SJSA1 (cell line): ENCODE measurements at regions not wholly inside any gene's neighbourhood (a gene's known extent, or its start where the extent isn't known, plus 50 kb on each side); places are given as distances from the start of the nearest gene placed in this dataset.

Source experiments
- DNase-seq, 2 experiments: peaks; one replicate each; pipeline ENCODE4 v3.0.0-alpha.2; 2015 to 2020; ENCODE audit warnings: low spot score in 2 of 2, low read depth in 1 of 2
- H3K27ac ChIP-seq: fragments of 250-450 bp; sonication (Bioruptor Pico); 2 replicates; pipeline ENCODE4 v1.5.1; 2020; ENCODE audit warnings: mild to moderate bottlenecking, moderate library complexity
- H3K27me3 ChIP-seq: fragments of 250-450 bp; sonication (Bioruptor Pico); replicated peaks from 2 replicates; pipeline ENCODE4 v1.5.1; 2020; ENCODE audit warnings: mild to moderate bottlenecking, moderate library complexity
- H3K36me3 ChIP-seq: fragments of 250-450 bp; sonication (Bioruptor Pico); 2 replicates; pipeline ENCODE4 v1.5.1; 2020; ENCODE audit warnings: mild to moderate bottlenecking
- H3K4me1 ChIP-seq: fragments of 250-450 bp; sonication (Bioruptor Pico); replicated peaks from 2 replicates; pipeline ENCODE4 v1.6.1; 2021; ENCODE audit warnings: mild to moderate bottlenecking
- H3K4me3 ChIP-seq: fragments of 250-450 bp; sonication (Bioruptor Pico); 2 replicates; pipeline ENCODE4 v1.5.1; 2020; ENCODE audit warnings: mild to moderate bottlenecking
- H3K9me3 ChIP-seq: fragments of 250-450 bp; sonication (Bioruptor Pico); replicated peaks from 2 replicates; pipeline ENCODE4 v1.5.1; 2020; ENCODE audit warnings: mild to moderate bottlenecking

DNA sequence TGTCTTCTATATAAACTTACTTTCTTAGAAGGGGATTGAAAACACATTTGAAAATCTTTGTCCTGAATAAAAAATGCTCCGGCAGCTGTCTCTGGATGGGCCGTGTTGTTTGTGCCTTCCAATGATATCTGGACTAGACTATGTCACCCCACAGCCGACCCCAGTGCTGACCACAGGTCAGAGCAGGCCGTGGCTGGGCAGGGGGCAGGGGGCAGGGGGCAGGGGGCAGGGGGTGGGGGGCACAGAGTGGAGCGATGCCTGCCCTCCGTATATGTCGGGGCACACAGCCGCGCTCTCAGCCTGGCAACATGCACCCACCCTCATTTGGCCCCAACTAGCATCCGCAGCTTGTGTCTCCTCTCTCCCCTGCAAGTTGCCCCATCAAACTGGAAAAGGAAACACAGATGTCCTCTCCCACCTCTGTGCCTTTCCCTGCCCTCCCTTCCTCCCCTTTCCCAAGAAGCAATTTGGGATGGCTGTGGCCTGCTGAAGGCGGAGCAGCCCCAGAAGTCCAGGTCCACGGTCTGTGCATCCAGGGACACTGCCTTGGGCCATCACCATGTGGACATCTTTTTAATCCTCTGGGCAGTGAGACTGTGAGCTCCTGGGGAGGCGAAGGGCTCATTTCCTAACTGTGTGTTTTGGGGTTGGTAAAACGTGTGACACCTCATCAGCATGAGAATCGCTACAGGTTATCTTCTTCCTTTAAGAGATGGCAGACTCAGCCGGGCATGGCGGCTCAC is 295.7 kb upstream of the RTL1 start:
- H3K27ac ChIP-seq, result no peak overlapping the region
- H3K4me1 ChIP-seq, result no peaks in the 10 kb centered on the region
- H3K9me3 ChIP-seq, result no peaks in the 10 kb centered on the region
- H3K27me3 ChIP-seq, result no peaks in the 10 kb centered on the region
- no peak overlapping the region for H3K4me3 ChIP-seq
- H3K36me3 ChIP-seq, result no peaks in the 10 kb centered on the region
- DNase-seq, result peak in 1 of 2 experiments; percentile 19

- Histone ChIP-seq H3K4me3 (no peak overlapping the region), H3K4me1 (no peaks in the 10 kb centered on the region), H3K36me3 (no peaks in the 10 kb centered on the region), H3K9me3 (no peaks in the 10 kb centered on the region), H3K27ac (no peak overlapping the region), H3K27me3 (no peaks in the 10 kb centered on the region)
- peak in 1 of 2 experiments; percentile 26 for DNase-seq
Observed at GRCh38 chr14:101200008-101200649, 296.6 kb upstream of the RTL1 start.

DNA sequence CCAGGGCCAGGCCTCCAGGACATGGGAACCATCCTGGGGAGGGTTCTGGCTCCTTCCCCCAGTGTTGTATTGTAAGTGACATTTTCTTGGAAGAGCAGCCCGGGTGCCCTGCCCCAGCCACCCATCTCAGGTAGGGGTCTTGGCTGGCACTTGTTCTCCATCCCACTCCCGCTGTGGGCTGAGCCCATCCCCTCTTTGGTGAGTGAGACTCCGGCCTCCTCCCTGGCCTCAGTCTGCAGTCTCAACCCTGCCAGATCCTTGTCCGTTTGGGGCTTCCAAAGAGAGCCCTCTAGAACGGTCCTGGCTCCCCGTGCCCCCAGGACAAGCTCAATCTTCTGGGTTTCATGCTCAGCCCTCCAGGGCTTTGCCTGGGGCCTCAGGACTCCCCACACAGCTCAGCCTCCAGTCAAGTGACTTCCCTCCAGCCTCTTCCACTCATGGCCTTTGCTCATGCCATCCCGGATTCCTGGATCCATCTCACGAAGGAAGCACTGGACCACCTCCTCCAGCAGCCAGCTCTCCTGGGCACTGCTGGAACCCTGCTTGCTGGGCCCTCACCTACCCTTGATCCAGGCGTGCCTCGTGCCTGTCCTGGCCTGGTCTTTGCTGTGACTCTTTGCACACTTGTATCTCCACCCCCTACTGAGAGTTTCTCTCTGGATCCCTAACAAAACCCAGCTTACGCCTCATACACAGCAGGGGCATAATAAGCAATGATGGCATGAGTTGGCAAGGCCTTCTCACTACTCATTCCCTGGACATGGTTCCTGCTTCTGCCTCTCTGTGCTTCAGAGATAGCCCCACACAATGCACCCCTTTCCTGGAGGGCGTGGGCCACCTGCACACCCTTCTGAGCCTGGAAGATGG is 297.4 kb upstream of the RTL1 start:
- DNase-seq, result peak in 1 of 2 experiments; percentile 21
- Histone ChIP-seq H3K27me3 (no peaks in the 10 kb centered on the region), H3K27ac (no peak overlapping the region), H3K9me3 (no peaks in the 10 kb centered on the region), H3K36me3 (no peaks in the 10 kb centered on the region), H3K4me3 (no peak overlapping the region), H3K4me1 (no peaks in the 10 kb centered on the region)

- Histone ChIP-seq H3K27me3 (no peaks in the 10 kb centered on the region), H3K4me1 (no peaks in the 10 kb centered on the region), H3K9me3 (no peaks in the 10 kb centered on the region), H3K36me3 (no peaks in the 10 kb centered on the region), H3K27ac (no peak overlapping the region), H3K4me3 (no peak overlapping the region)
- DNase-seq, result peak in 1 of 2 experiments; percentile 18
Observed at GRCh38 chr14:101201535-101202151, 298.1 kb upstream of the RTL1 start.

GRCh38 chr14:101202627-101203404 is 299.3 kb upstream of the RTL1 start:
- Histone ChIP-seq H3K27me3 (no peaks in the 10 kb centered on the region), H3K4me1 (no peaks in the 10 kb centered on the region), H3K9me3 (no peaks in the 10 kb centered on the region), H3K36me3 (no peaks in the 10 kb centered on the region), H3K27ac (no peak overlapping the region), H3K4me3 (no peak overlapping the region)
- DNase-seq, result peak in 1 of 2 experiments; percentile 22

GRCh38 chr14:101206556-101206955 is 303.0 kb upstream of the RTL1 start:
- DNase-seq, result no peak
- Histone ChIP-seq H3K27ac (no peak overlapping the region), H3K9me3 (no peaks in the 10 kb centered on the region)

DNA sequence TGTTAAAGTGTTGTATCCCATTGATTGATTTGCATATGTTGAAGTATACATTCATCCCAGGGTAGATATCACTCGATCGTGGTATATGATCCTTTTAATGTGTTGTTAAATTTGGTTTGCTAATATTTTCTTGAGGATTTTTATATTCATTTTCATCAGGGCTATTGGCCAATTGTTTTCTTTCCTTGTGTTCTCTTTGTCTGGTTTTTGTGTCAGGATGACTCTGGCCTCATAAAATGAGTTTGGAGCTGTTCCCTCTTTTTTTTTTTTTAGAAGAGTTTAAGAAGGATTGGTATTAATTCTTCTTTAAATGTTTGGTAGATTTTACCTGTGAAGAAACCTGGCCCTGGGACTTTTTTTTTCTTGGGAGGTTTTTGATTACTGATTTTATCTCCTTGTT is 303.5 kb upstream of the RTL1 start:
- no peaks in the 10 kb centered on the region for H3K4me1 ChIP-seq
- no peak for DNase-seq
- no peaks in the 10 kb centered on the region for H3K36me3 ChIP-seq
- H3K27ac ChIP-seq, result no peak overlapping the region
- H3K9me3 ChIP-seq, result no peaks in the 10 kb centered on the region
- no peaks in the 10 kb centered on the region for H3K27me3 ChIP-seq
- no peak overlapping the region for H3K4me3 ChIP-seq

More at GRCh38 chr14:101206556-101206955, 303.0 kb upstream of the RTL1 start:
- Histone ChIP-seq H3K36me3 (no peaks in the 10 kb centered on the region), H3K4me1 (no peaks in the 10 kb centered on the region), H3K27me3 (no peaks in the 10 kb centered on the region), H3K4me3 (no peak overlapping the region)

- H3K27ac ChIP-seq, result no peak overlapping the region
- H3K4me1 ChIP-seq, result no peaks in the 10 kb centered on the region
- H3K36me3 ChIP-seq, result no peaks in the 10 kb centered on the region
- no peaks in the 10 kb centered on the region for H3K9me3 ChIP-seq
- no peaks in the 10 kb centered on the region for H3K27me3 ChIP-seq
- H3K4me3 ChIP-seq, result no peak overlapping the region
- no peak for DNase-seq
Observed at GRCh38 chr14:101207897-101208296, 304.4 kb upstream of the RTL1 start.

- no peak overlapping the region for H3K4me3 ChIP-seq
- no peaks in the 10 kb centered on the region for H3K27me3 ChIP-seq
- H3K9me3 ChIP-seq, result no peaks in the 10 kb centered on the region
- H3K36me3 ChIP-seq, result no peaks in the 10 kb centered on the region
- no peak for DNase-seq
- H3K4me1 ChIP-seq, result no peaks in the 10 kb centered on the region
- no peak overlapping the region for H3K27ac ChIP-seq
Observed at GRCh38 chr14:101209594-101209993, 306.1 kb upstream of the RTL1 start.

- Histone ChIP-seq H3K9me3 (no peaks in the 10 kb centered on the region), H3K4me1 (no peaks in the 10 kb centered on the region), H3K4me3 (no peak overlapping the region), H3K27ac (no peak overlapping the region), H3K27me3 (no peaks in the 10 kb centered on the region), H3K36me3 (no peaks in the 10 kb centered on the region)
- no peak for DNase-seq
Observed at GRCh38 chr14:101215266-101215665, 311.7 kb upstream of the RTL1 start.

DNA sequence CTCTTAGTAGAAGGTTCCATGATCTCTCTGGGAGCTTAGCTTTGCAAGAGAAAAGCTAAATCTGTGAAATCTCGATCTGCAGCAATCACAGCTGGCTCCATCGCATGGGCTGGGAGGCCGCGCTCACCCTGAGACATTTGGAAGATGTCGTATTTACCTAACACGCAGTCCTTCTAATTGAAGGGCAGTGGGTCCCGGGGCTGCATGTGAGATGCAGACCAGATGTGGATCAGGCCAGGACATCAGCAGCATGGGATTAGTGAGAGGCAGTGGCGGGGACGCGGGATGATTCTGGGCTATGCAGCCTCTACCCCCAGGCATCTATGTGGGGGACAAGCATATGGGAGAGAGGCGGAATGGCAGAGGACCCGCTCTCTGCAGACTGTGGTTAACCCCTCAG is 312.4 kb upstream of the RTL1 start:
- no peak overlapping the region for H3K4me3 ChIP-seq

DNA sequence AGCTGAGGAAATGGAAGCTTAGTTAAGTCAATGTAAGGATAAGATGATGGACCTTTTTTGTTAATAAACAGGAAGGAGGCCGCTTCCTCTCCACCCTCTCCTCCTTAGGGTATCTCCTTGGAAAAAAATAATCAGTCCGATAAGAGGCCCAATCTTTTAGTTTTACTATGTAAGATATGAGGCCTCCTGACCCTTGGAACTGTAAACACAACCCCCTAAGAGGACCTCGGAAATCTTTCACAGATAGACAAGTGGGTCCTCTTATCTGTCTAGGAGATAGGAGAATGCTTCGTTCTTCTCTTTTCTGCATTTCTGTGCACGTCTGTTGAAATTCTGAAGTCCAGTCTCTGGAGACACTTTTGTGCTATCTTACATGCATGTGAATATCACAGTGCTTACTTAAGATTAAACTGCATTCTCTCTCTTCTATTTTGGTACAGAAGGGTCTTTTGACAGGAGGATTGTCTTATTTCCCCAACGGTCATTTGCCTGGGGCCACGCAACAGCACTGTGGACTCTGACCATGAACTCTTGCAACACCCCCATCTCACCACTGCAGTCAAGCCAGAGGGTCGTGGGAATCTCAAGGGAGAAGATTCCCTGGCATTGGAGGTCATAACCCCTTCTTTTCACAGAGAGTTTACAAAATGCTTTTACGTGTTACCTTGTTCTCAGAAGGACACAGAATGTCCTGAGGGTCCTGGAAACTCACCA is 313.0 kb upstream of the RTL1 start:
- no peaks in the 10 kb centered on the region for H3K36me3 ChIP-seq
- DNase-seq, result no peak
- no peaks in the 10 kb centered on the region for H3K27me3 ChIP-seq
- no peaks in the 10 kb centered on the region for H3K9me3 ChIP-seq
- no peak overlapping the region for H3K27ac ChIP-seq
- H3K4me3 ChIP-seq, result no peak overlapping the region
- no peaks in the 10 kb centered on the region for H3K4me1 ChIP-seq

More for the DNA sequence above, 312.4 kb upstream of the RTL1 start:
- no peak for DNase-seq
- H3K27ac ChIP-seq, result no peak overlapping the region
- H3K9me3 ChIP-seq, result no peaks in the 10 kb centered on the region
- no peaks in the 10 kb centered on the region for H3K27me3 ChIP-seq
- no peaks in the 10 kb centered on the region for H3K4me1 ChIP-seq
- no peaks in the 10 kb centered on the region for H3K36me3 ChIP-seq
